Erythroblast (primary cell): ENCODE measurements at regions not wholly inside any gene's neighbourhood (a gene's known extent, or its start where the extent isn't known, plus 50 kb on each side); places are given as distances from the start of the nearest gene placed in this dataset.

Source experiments
- DNase-seq, 2 experiments: peaks; one replicate each; lab custom pipeline; 2025; lab: John Stamatoyannopoulos, UW
- GATA1 ChIP-seq: IDR thresholded peaks from 2 replicates; pipeline ENCODE4 v1.6.1; 2011; ENCODE audit warnings: low read depth, mild to moderate bottlenecking, control low read depth, low read length, moderate library complexity
- POLR2A ChIP-seq: IDR thresholded peaks from 2 replicates; pipeline ENCODE4 v1.6.1; 2011; ENCODE audit warnings: mild to moderate bottlenecking, low read length

DNA sequence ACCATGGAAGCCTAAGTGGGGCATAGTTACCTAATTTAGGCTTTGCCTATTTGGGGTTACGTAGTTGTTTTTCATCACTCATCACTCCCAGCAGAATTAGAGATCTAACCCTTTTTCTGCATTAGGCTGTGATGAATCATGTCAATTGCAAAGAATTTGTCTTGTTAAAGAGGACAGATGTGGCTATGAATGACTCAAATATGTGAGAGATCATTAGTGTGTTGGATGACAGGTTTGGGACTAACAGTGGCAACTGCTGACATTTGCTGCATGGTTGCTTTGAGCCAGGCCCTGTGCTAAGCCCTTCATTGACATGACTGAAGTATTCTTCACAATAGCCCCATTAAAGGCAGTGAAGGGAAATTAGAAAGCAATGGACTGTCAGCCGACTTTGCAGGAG is 83.4 kb upstream of the BMPER start:
- DNase-seq = no peak
- TF ChIP-seq POLR2A = no peak
- no peak for TF ChIP-seq GATA1

DNA sequence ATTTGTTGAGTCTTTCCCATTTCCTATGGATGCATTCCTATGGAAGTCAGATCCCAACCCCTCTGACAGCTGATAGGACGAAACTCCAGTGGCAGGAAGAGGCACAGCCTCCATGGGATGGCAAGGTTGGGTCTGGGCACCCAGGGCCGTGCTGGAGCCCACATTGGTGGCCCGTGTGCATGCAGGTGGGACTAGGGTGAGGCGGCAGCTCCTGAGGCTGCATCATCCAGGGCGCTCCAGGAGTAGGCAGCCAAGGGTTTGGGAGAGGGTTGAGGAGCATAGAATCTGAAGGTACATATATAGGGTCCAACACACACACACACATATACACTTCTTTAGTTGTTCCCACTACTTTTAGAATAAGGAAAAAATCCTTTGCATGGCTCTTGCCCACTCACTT is 81.4 kb upstream of the BMPER start:
- no peak for TF ChIP-seq GATA1
- TF ChIP-seq POLR2A = no peak

DNA sequence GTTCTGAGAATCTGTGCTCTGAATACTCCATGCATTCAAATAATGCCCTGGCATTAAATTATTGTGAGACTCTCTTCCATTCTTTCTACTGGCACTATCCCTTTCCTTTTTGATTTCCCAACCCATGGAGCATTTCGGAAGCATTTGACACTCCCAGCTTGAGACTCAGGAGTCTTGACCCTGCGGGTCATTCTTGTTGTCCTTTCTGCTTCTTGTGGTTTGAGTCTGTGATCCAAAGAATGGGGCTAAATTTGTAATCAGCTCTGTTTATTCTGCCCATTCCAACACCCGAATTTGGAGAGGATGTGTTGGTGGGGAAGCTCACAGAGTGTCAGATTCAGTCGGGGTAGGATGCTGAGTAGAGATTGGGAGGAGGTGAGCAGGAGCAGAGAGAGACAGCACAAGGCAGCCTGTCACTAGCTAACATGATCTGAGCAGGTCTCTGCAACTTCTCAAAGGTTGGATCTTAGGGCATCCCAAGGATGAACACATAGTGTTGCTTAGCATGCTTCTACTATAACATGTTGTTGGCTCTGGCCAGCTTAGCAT is 80.4 kb upstream of the BMPER start:
- DNase-seq = no peak
- no peak for TF ChIP-seq GATA1
- TF ChIP-seq POLR2A = no peak

More for the DNA sequence above, 81.4 kb upstream of the BMPER start:
- no peak for DNase-seq

DNA sequence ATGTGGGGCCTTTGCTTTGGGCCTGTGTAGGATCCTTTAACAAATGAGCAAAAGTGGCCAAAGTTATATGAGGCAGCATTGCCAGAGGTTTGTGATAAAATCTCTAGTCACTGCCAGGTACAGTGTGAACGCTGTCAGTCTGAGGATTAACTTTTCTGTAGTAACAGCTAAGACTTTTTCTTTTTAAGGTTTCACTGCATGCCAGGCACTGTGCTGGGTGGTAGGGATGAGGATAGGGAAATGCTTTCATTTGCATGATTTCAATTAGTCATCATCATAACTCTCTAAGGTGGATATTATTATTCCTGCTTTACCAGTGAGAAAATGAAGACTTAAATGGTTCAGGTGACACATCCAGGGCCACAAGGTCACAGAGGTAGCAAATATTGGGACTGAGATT is 79.7 kb upstream of the BMPER start:
- TF ChIP-seq POLR2A = no peak
- TF ChIP-seq GATA1 = no peak

DNA sequence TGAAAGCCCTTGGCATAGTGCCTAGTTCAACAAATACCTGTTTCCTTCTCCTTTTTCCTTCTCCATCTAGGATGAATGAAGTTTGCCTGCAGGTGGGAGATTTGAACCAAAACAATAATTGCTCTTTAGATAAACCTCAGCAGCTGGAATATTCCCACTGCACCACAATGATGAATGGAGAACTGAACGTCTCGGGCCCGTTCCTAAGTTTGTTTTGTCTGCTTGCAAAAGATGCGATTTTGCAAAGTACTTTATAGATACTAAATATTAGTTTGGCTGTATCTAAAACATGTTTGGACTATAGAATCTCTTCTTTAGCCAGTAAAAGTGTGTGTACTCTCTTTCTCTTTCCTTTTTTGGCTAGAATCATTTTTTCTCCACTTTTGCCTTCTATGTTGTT is 75.8 kb upstream of the BMPER start:
- no peak for TF ChIP-seq POLR2A
- DNase-seq = no peak

More for the DNA sequence above, 79.7 kb upstream of the BMPER start:
- DNase-seq = no peak

DNA sequence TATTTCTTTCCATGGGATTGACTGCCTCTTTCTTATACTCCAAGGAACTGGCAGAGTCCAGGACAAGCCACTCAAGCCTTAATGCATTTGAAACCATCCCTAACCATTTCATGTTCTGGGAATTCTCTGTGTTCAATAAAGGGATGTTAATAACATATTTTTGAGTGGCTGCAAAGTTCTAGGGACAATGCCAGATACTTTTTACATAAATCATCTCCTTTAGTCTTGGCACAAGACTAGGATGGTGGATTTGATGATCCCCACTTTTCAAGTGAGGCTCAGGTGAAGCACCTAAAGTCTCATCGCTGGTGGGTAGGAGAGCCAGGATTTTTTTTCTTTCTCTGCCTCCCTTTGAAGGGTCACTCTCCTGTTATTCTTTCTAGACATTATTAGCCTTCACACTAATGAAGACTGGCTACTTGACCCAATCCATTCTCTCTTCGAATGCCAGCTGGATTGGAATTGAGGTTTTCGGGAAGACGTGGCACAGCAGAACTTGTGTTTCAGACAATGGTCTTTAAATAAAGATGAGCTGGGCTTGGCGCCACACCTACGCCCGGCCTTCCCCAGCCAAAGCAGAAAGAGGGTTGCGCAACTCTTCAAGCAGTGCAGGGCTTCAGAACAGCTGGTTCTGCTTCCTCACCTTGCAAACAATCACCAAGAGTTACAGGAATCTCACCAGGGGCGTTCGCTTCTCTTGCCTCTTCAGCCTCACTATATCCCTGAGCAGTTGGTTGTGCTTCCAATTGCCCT is 73.8 kb upstream of the BMPER start:
- TF ChIP-seq POLR2A (no peak), GATA1 (no peak)
- no peak for DNase-seq

DNA sequence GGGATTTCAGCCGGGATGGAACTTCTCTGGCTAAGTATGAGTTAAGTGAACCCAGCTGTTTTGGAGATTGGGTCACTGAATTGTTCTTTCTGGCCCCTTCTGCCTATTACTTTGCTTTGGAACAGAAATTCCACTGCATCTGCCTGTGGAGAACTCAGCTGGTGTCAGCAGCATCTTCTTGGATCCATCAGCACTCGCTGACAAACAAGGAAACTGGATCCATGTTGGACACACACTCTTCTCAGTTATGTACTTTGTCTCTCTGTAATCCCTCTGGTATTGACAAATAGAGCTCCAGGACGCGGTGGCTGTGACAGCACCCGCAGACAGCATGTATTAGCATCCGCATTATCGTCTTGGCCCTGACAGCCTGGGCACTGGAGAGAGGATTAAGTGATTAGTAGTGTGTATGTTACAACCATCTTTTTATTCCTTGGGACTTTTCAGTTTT is 73.0 kb upstream of the BMPER start:
- DNase-seq = no peak
- TF ChIP-seq POLR2A (no peak), GATA1 (no peak)

DNA sequence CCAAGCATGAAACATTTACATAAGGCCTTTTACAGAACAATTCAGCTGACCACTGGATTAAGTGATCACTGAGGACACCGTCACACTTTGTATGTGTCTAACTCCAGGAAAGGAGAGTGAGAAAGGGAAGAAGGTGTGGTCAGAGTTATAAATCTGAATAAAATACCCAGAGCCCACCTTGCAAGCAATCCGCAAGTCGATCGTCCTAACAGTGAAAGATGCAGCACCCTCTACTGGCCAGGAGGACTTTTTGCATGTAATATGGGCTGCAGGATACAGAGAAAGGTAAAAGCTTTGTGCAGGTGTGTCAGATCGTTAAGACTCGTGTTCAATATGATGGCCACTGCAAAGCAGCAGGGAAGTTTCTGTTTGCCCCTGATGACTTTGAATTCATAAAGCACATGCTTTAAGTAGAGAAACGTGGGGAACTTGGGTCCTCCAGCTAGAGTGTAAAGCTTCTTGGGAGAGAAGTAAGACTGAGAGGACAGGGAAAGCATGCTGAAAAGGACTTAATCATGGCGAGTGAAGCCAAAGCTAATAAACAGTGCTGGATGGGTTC is 68.5 kb upstream of the BMPER start:
- peak; percentile 1 to 34 for DNase-seq
- TF ChIP-seq POLR2A (no peak), GATA1 (no peak)

DNA sequence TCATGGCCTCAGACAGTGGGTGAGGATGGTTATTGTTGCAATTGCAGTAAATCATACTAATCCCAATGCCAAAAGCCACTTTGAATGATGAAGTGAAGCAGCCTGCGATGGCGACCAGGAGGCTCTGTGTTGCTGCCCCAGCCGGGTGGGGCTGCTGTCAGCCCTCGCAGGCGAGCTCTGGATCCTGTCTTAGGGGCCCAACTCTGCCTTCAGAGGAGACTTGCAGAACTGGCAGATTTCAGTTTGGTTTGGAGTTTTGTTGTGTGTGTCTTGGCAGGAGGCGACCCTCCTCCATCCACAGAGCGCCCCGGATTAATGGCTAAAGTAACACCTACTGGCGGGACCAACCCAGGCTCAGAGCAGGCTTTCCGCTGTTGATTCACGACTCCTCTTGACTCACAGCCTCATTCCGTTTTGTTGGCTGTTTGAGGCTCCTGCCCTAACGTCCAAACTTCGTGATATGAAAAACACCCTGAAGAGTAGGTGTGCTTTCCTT is 67.9 kb upstream of the BMPER start:
- no peak for TF ChIP-seq POLR2A
- no peak for DNase-seq

DNA sequence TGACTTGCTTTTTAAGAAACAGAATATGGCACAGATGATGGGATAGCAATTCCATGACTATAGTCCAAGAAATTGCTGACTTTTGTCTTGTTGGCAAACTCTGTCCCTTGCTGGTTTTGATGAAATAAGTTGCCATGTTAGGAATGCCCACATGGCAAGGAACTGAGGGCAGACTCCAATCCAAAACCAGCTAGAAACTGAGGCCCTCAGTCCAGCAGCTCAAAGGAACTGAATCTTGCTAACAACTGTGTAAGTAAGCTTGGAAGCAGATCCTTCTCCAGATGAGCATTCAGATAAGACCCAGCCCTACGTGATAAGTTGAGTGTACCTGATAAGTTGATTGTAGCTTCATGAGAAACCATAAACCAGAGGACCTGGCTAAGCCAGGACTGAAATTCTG is 64.3 kb upstream of the BMPER start:
- TF ChIP-seq POLR2A (no peak), GATA1 (no peak)
- DNase-seq = no peak

DNA sequence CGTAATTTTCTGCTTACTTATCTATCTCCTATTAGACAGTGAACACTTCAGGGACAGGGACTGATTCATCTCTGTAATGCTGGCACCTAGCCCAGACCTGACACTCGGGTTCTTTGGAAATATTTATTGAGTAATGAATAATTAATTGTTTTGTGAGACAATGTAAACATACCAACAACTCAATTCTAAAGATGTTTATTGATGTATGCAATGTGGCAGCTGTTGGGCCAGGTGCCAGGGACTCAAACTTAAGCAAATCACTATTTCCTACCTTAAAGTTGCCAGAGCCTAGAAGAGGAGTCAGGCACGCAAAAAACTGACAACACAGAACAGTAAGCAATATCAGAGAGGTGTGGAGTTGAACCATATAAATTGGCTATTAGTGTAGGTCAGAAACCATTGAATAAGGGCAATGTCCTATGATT is 63.6 kb upstream of the BMPER start:
- TF ChIP-seq GATA1 (no peak), POLR2A (no peak)
- DNase-seq = no peak

DNA sequence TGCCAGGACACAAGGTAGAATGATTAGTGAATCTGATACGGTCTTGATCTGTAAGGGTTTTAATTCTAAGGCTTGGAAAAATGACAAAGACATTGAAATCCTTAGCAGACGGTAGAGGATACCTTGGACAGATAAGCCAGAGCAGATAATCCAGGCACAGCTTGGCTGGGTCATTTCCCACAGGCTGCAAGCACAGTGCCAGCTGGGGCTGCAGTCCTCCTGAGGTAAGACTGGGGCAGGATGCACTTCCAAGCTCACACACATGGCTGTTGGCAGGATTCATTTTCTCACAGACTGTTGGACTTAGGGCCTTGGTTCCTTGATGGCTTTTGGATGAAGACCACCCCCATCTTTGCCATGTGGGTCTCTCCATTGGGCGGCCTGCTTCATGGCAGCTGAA is 63.2 kb upstream of the BMPER start:
- no peak for DNase-seq
- TF ChIP-seq GATA1 (no peak), POLR2A (no peak)

DNA sequence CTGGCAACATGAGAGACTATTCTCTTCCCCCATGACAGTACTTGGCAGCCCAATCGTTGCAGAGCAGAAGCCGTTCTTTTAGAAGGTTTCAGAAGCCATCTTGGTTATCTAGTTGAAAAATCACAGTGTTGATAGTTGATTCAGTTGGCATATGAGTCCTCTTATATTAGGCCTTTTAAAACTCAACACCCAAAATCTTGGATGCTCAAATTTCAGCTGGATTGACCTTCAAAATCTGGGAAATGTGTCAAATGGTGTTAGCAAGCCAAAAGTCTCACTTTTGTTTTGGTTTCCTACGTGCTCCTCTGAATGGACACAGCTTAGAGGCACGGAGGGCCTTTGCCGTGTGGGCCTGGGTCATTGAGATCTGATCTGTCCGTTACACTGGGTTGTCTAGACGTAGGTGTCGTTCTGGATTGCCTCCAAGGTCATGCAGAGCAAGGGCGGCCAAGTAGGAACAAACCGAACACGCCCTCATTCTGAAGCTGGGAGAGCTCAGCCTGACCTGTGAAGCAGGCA is 59.3 kb upstream of the BMPER start:
- TF ChIP-seq GATA1 (no peak), POLR2A (no peak)

DNA sequence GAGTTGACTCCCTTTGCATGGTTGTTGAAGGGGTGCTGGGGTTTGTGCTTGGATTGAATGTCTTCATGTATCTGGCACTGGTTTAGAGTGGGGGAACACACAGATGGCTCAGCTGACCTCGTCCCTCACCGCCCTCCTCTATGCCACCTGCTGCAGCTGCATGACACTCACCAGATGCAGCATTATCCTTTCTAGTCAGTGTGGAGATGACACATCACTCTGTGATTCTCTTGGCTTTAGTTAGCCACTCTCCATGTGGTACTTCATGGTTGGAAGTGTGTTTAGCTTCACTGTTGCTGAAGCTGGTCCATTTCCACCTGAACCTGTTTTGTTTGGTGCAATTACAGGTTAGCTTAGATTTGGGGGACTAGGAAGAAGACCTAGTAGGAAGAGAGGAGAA is 56.3 kb upstream of the BMPER start:
- TF ChIP-seq POLR2A (no peak), GATA1 (no peak)
- DNase-seq = no peak

More for the DNA sequence above, 59.3 kb upstream of the BMPER start:
- no peak for DNase-seq
